GM21619 (cell line): ENCODE measurements at regions not wholly inside any gene's neighbourhood (a gene's known extent, or its start where the extent isn't known, plus 50 kb on each side); places are given as distances from the start of the nearest gene placed in this dataset.
"Not testable (repeated sequence)": the region's sequence is repeated elsewhere in the genome, so short reads cannot be mapped to it uniquely, and the experiment has no call there.

Experiments
- ATAC-seq: cut with Tn5 transposase; IDR thresholded peaks from one replicate; pipeline ENCODE4 v1.9.1; 2021; ENCODE audit not compliant: unreplicated experiment

DNA sequence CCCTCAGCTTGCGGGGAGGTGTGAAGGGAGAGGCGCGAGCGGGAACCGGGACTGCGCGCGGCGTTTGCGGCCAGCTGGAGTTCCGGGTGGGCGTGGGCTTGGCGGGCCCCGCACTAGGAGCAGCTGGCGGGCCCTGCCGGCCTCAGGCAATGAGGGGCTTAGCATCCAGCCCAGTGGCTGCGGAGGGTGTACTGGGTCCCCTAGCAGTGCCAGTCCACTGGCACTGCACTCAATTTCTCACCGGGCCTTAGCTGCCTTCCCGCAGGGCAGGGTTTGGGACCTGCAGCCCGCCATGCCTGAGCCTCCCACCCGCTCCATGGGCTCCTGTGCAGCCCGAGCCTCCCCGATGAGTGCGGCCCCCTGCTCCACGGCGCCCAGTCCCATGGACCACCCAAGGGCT, 163.5 kb upstream of the PTCH1 start:
- ATAC-seq = not testable (repeated sequence)

DNA sequence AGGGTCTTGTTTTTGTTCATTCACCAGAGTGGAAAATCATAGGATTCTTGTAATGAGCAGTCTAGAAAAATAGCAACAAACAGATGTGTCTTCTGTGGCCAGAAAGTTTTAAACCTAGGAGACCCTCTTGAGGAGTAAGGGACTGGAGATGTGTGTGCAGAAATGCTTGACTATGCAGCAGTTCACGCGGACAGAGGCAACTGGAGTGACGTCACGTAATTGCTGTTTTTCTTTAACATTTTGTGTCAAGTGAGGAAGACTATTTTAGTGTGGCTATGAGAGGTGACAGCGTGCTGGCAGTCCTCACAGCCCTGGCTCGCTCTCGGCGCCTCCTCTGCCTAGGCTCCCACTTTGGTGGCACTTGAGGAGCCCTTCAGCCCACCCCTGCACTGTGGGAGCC, 163.1 kb upstream of the PTCH1 start:
- no peak for ATAC-seq

DNA sequence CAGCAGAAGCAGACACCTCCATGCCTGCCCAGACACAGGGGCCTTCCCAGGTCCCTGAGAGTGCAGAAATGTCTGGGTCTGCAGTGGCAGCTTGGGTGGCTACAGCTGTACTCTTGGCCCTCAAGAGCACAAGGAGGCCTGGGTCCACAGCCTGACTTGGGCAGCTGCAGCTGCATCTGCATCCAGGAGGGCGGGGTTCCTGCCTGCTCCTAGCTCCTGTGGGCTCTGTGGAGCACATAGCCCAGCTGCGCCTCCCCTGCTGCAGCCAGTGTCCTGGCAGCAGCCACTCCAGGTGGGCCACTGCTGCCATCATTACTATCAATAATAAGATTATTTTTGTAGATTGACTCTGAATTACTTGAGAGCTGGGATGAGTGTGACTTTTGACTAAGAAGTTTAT, 162.0 kb upstream of the PTCH1 start:
- no peak for ATAC-seq

DNA sequence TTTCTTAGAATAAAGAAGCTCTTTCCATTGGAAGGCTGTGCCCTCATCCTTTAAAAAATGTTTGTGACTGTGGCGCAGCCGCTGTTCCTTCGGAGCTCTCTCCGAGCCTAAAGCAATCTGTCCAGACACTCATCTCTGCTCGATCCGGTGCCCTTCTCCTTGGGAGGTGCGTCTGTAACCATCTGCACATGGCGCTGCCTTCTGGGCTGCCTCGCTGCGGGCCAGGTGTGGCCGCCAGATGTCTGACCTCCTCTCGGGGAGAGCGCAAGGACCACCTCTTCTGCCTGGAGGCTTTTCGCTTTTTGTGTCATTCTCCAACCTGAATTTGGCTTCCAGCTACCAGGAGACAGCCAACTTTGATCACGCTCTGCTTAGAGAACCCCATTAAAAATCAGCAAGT, 153.4 kb upstream of the PTCH1 start:
- no peak for ATAC-seq

DNA sequence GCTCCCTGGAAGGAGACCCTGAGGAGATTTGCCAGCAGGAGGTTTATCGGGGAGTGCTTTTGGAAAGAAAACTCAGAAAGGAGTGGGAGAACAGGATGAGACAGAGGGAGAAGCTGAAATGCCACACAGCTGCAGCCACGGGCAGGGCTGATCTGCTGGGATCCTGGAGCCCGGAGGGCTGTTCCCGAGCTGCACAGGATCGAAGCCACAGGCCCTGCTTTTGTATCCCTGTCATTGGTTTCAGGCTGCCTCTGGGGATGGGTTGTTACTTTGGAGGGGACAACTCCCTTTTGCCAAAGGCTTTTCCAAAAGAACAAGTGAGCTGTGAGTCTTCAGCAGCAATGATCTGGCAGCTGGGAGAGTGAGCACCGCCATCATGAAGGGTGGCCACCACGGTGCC, 152.5 kb upstream of the PTCH1 start:
- no peak for ATAC-seq

DNA sequence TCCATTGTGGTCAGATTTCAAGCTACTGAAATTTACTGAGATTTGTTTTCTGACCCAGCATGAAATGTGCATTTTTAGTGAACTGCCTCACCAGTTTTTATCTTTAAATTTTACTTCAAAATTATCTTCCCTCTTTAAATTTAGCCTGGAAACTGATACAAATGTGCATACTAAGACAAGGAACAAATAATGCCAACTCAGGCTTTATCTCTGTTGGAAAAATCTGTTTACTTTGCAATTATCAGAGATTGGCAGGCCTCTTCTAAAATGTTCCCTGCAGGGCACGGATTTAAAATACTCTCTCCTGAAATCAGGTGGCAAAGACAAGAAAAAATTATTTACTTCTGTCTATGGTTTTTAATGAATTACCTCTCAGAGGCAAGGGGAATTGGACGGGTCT, 151.0 kb upstream of the PTCH1 start:
- ATAC-seq = no peak

DNA sequence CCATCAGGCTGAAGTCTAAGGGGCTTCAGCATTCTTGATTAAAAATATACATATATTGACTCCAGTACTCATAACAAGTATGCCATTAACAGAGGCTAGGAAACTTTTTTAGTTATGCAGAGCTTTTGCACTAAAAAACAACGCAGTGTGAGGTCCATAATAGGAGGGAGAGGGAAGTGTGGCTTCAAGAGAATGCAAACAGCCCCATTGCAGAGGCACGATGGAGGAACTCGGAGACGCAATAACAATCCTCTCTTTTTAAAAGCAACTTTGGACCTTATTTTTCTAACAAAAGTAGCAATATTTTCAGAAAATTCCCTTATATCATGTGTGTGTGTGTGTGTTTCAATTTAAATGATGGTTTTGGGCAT, 150.0 kb upstream of the PTCH1 start:
- ATAC-seq = no peak

DNA sequence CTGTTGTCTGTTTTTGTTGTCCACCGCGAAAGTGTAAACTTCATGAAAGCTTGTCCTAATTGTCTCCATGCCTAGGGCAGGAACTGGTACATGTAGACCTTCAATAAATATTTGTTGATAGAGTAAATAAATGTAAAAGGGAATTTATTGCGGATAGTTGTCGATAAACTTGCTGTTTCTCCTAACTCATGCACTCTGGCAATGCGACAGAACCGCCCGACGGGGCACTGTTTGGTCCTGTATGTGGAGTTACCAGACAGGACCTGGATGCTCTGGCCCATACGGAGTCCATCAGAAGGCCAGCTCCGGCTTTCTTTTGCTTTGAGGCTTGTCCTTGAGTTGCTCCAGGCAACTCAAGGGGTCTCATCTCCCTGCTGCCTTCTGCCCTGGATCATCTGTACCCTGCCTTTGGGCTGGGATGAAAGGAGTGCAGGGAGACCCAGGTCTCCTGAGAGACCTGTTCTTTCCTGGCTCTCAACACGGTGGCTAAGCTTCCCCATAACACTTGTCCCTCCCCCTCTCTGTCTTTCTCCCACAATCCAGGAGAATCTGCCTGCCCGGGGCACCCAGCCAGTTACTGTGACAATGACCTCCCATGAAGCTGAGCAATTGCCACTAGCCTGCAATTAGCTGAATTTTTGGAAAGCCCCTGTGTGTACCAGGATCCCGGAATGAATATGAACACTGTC, 149.5 kb upstream of the PTCH1 start:
- no peak for ATAC-seq

DNA sequence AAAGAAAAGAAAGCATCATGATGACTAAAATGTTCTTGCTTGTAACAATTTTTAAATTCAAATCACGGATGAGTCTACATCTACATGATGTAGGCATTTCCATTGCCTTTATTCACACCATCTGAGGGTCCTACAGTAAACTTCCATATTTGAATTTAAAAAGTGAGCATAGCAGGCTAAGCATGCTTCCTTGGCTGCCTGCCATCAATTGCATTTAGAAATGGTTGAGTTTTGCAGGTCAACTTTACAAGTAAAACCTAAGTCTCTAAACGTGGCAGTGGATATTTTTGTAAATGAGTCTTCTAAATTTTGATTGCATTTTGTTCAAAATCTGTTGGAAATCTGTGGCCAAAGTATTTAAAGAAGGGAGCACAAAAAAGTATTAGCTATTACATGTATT, 136.5 kb upstream of the PTCH1 start:
- ATAC-seq = no peak

DNA sequence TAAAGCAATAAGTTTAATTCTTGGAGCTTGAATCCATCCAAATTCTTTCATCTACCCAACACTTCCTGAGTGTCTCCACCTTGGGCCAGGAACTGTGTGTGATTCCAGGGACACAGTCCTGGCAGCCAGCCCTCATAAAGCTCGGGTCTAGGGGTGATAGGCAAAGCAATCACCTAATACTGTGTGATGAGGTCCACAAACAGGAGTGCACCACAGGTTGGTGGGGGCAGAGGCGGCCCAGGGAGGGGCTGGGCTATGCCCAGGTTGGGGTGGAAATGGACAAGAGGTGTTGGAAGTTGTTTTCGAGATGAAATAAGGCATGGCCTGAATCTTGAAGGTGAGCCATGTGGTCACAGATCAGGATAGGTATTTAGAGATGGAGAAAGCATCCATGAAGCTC, 133.9 kb upstream of the PTCH1 start:
- ATAC-seq = no peak

DNA sequence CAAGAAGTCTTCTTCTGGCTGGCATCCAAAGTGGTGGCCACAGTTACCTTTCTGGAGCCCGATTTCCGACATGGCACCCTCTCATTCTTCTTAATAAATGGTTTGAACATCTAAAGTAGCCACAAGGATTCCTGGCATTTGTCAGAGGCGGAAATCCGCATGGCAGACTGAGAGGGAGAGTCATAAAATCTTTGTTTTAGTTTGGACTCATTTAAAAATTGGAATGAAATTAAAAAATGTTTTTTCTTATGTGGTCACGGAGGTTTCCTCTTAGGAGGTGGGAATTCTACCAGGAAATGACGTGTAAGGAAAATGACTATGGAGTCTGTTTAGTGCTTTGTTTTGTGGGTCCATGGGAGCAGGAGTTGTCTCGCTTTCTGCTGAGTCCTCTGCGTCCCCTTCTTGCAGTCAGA, 133.0 kb upstream of the PTCH1 start:
- no peak for ATAC-seq

DNA sequence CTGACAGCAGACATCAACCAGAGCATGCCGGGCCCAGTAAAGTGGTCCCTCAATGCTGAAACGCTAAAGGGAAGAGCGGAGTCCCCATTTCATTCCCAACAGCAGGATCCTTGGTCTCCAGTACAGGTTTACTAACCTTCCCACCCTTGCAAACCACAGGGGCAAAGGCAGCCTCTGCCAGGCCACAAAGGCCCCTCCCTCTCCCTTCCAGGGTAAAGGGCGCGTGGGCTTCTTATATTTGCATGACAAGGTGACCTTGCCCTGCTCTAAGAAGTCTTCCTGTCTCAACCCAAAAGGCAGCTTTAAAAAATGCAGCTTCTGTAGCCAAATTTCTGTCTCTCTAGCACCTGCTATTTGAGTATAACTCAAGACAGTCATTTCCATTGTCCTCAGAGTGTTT, 131.5 kb upstream of the PTCH1 start:
- ATAC-seq = no peak

DNA sequence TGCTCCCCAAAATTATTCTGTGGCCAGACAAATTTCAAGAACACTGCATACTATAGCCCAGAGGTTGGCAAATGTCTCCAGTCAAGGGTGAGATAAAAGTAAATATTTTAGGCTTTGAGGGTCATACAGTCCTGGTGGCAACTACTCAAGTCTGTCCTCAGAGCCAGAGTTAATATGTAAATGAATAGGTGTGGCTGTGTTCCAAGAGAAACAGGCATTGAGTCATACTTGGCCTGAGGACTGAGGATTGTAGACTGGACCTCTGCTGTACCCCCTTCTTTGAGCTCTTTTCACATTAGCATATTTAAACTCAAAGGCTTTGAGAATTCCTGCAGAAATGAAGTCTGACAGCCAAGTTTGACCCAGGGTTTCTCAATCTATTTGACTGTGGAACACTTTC, 129.2 kb upstream of the PTCH1 start:
- ATAC-seq = no peak

DNA sequence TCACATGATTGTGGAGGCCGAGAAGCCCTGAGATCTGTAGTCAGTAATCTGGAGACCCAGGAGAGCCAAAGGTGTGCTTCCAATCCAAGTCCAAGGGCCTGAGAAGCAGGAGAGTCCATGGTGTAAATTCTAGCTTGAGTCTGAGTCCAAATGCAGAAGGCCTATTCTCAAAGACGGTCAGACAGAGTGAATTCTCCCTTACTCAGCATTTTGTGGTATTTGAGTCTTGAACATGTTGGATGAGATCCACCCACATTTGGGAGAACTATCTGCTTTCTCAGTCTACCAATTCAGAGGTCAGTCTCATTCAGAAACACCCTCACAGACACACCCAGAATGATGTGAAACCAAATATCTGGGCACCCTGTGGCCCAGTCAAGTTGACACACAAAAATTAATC, 128.8 kb upstream of the PTCH1 start:
- ATAC-seq = no peak

DNA sequence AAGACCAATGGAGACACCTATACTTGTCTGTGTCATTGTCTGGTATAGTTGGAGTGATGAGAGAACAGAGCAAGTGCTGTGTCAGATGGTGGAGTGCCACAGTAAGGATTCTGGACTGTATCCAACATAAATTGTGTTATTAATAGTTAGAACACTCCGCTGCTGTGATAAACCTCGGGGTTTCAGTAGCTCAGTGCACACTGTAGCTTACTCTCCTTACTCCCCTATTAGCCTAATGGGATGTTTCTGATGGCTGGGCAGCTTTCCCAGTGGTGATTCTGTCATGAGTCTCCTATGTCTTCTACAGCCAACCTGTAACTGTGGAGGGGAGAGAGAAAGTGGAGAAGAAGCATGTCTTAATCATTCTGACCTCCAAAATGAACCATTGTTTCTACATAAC, 127.6 kb upstream of the PTCH1 start:
- ATAC-seq = no peak

DNA sequence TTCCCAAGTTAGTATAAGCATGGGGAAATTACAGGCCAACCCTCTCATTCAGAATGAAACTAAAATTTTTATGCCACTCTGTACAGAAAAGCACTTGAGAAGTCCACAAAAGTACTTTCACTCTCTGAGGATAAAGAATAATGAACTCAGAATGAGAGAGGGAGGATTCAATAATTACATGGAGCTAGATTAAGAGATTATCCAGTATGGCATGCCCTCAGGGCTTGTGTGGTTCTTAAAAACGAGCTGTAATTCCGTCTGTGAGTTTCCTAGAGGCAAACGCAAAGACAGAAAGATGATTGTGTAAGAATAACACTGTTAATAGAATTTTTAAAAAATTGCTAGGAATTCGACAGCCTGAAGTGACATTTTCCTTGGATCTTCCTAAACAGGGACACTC, 126.8 kb upstream of the PTCH1 start:
- no peak for ATAC-seq

DNA sequence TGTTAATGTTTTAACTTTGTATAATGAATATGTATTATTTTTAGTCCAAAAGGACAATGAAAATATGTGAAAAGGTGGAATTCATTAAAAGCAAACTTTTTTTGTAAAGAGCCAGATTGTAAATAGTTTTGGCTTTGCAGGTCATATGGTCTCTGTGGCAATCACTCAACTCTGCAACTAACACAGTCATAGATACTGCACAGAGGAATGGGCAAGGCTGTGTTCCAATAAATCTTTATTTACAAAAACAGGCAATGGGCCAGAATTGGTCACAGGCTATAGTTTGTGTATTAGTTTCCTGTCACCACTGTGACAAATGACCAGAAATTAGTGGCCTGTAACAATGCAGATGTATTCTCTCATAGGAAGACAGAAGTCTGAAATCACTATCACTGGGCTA, 125.4 kb upstream of the PTCH1 start:
- no peak for ATAC-seq

DNA sequence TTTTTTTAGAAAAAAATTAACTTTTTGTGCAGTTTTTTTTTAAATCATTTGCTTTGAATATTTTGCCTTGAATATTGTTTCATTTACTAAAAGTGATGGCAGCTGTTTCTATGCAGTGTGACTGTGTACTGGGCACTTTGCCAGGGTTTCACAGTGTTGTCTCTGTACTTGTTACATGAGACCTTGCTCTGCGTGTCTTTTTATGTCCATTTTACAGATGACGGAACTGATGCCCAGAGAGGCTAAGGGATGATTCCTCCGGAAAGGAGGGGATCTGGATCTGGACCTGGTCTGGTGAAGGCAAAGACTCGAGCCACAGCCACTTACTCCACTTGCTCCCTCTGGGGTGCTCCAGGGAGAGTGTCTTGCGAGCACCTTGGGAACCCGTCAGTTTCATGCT, 124.8 kb upstream of the PTCH1 start:
- no peak for ATAC-seq

DNA sequence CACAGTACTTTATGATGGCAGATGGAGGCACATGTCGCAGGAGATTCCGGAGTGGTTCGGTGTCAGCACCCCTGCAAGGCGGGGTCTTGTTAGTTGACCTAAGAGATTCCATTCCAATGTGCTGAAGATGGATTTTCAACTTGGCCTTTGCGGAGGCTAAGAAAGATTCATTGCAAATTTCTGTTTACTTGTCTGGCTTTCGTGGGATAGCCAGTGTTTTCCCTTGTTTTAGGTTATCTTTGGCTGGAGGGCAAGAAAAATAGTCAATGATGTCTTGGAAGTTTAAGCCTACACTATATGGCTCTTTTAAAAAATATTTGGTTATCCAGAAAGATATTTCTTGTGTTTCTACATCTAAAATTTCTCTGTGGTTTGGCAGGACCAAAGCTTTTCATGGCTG, 123.6 kb upstream of the PTCH1 start:
- ATAC-seq = no peak

DNA sequence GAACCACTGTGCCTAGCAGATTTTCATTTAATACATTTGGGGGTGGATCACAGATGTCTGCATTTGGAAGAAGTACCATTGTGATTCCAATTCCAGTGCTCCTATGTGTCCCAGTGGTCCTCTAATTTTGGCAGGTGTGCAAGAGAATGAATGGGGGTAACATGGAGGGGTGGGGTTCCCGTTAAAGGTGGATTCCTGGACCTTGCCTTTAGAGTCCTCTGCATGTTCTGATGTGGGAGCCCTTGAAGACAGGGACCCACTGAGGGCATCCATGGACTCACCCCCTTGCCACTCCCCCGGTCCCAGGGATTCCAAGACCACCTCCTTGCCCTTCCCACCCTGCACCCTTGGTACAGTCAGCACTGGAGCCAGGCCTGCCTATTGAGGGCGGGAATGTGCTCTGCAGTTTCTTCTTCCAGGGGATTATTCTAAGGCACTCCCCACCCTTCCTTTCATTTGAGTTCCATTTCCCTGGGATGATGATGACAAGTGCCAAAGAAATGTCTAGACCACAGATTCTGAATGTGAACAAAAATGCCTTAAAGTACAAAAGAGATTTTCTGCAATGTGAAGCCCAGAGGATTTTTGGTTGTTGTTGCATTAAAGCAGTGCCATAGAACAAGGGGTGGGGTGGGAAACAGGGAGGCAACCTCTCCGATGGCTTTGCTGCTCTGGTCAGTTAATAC, 119.4 kb upstream of the PTCH1 start:
- ATAC-seq = no peak

DNA sequence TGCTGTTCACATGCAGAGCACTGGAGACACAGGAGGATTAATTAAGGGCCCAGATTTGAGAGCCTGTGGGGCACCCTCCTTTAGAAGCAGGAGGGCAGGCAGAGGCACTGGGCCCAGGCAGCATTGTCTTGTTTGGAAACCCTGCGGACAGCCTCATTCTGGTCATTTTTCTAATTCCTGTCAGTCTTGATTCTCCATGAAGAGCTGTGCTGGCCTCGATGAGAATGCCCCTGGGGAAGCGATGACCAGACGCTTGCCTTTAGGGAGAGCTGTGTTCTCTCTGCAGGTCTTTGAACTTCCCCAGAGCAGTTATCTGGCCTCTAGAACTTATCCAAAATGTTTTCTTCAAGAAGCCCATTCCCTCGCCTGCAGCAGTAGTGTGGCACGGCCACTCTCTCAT, 117.8 kb upstream of the PTCH1 start:
- ATAC-seq = no peak

DNA sequence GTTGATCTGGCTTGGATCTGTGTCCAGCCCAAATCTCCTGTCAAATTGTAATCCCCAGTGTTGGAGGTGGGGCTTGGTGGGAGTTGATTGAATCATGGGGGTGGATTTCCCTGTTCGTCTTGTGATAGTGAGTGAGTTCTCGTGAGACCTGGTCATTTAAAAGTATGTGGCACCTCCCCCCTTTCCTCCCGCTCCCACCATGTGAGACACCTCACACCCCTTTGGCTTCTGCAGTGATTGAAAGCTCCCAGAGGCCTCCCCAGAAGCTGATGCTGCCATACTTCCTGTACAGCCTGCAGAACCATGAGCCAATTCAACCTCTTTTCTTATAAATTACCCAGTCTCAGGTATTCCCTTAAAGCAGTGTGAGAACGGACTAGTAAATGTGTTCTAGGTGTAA, 117.3 kb upstream of the PTCH1 start:
- no peak for ATAC-seq

DNA sequence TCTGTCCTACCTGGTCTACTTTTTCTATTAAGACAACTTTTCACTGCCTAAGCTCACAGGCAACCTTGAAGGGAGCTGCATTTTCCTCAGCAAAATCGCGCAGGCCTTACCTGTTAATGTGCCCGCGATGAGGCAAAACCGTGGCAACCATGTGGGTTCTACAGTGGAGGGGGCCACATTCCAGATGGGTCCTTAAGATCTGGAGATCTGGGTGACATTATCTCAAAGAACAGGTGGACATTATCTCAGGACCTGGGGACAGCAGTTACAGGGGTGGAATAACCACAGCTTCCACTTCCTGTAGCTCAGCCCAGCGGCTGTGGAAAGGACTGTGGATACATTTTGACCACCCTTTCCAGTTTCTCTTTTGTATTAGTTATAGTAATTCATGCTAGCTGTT, 112.8 kb upstream of the PTCH1 start:
- ATAC-seq = no peak
